ENCODE measurements at regions not wholly inside any gene's neighbourhood (a gene's known extent, or its start where the extent isn't known, plus 50 kb on each side); places are given as distances from the start of the nearest gene placed in this dataset.
"Not testable (repeated sequence)": the region's sequence is repeated elsewhere in the genome, so short reads cannot be mapped to it uniquely, and the experiment has no call there.

DNA sequence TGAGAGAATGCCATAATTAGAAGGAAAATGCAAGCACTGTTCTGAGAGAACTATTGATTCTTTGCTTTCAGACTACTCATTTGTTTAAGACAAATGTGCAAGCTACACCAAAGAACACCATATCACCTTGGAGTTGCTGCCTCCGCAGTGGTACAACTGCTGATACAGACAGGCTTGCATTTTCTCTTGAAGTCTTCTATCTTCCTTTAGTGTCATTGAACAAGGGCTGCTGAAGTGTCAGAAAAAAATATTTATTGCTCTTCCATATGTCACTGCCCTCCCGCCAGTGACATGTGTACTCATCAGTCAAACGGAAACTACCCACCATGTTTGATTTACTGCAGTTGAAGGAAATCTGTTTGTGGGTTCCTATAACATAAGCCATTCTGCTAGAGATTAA is 318.3 kb upstream of the MAGEB18 start:
- no peak for DNase-seq (ENCODE audit: low read depth, low spot score)

DNA sequence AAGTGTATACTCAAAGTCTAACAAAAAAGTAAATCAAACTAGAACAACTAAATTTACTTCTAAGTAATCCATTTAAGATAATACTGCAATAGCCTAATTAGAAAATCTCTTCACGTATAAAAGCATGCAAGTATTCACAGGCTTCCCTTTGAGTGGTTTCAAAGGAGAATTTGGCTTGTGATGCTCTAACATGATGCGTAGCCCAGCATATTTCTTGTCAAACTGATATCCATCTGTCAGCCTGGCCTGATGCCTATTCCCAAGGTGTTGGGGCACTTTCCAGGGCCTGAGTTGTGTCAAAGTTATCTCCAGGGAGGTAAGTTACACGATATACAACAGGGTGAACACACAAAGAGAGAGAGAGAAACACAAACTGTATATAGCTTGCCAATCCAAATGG is 287.0 kb upstream of the MAGEB18 start:
- no peak for DNase-seq (ENCODE audit: low read depth, low spot score)

DNA sequence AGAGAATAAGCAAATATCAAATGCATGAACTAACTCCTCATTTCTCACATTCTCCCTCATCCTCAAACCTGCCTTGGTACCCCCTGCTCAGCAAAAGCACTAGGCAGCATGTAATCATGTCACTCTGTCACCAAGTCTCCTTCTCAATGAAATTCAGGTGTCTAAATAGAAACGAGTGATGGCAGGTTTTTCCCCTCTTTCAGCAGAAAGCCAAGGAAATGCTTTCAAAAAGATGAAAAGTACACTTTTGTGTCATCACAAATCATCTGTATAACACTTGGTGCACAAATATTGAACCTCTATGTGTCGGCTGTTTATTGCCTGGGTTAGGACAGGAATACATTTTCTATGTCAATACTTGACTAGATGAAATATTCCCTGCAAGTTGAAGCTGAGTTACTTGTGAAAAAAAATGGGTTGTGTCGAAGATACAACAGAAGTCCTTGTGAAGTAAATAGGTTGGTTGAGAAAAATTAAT is 285.1 kb upstream of the MAGEB18 start:
- no peak for DNase-seq (ENCODE audit: low read depth, low spot score)

DNA sequence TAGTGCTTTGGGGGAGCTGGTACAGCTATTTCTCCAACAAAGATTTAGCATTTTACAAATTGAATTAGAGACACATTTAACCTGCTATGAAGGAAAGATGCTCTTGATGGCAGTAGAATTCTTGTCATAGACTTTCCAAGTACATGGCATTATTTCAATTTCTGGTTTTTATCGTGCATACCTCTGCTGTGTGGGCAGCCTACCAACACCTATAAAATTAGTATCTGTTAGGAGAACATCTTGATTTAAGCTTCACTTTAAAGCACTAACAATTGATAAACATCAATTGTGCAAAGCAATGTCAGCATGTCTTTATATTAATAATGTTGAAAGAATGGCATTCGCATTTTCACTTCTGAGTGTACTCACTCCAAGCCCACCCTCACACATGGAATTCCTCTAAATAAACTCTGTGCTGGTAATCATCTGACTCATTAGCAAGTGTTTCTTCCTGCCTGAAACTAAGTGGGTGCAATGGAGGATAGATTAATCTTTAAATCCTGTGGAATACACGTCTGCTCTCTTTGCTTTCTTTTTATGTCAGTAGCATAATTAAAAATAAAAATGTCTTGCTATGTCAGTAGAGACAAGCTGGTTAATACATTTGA is 279.8 kb upstream of the MAGEB18 start:
- peak; percentile 20 for DNase-seq (ENCODE audit: low read depth, low spot score)

DNA sequence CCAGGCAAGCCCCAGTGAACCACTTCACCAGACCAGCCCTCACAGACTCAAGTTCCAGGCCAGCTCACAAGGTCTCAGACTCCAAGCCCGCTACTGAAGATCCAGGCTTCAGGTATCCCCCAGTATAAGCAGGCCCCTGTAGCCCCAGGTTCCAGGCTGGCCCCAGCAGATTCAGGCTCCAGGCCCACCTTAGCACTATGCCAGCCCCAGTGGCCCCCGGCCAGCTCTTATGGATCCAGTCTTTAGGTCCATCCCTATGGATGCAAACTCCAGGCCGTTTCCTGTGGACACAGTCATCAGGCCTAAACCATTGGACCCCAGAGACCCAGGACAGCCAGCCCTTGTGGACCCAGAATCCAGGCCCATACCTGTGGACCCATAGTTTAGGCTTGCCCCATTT is 277.8 kb upstream of the MAGEB18 start:
- no peak for DNase-seq (ENCODE audit: low read depth, low spot score)

DNA sequence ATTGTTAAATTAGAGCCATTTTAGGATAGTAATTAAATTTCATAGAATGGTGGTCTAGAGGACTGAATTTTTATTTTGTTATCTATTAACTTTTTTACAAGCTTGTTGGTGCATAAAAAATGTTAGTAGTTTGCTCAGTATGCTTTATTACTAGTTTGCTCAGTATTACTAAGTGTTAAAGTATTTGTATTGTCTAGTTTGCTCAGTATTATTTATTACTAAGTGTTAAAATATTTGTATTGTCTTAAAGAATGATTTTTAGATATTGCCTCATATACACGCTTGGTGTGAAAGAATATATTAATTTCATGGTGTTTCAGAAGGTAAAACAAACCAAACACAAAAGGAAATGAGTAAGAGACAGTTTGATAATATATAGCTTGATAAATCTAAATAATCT is 268.4 kb upstream of the MAGEB18 start:
- DNase-seq (ENCODE audit: low read depth, low spot score): no peak

DNA sequence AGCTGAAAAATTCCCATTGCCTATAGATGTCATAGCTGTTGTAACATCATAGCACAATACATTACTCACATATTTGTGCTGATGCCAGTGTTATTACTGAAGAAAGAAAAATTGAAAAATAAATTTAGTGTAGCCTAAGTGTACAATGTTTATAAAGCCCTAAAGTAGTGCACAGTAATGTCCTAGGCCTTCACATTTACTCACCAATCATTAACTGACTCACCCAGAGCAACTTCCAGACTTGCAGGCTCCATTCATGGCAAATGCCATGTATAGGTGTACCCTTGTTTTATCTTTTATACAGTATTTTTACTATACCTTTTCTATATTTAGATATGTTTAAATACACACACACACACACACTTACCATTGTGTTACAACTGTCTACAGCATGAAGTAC is 265.4 kb upstream of the MAGEB18 start:
- DNase-seq (ENCODE audit: low read depth, low spot score): no peak

DNA sequence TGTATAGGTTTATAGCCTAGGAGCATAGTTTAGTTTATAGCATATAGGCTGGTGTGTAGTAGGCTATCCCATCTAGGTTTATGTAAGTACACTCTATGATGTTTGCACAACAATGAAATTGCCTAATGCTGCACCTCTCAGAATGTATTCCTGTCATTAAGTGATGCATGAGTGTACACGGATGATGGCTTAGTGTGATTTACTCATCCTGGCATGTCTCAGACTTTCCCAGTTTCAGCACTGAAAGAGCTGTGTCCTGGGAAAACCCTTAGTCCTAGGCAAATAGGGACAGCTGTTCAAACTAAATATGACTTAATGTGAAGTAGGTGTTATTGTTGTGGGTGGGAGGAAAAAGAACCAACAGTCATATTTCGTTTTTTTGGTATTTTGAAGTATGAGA is 264.9 kb upstream of the MAGEB18 start:
- no peak for DNase-seq (ENCODE audit: low read depth, low spot score)

DNA sequence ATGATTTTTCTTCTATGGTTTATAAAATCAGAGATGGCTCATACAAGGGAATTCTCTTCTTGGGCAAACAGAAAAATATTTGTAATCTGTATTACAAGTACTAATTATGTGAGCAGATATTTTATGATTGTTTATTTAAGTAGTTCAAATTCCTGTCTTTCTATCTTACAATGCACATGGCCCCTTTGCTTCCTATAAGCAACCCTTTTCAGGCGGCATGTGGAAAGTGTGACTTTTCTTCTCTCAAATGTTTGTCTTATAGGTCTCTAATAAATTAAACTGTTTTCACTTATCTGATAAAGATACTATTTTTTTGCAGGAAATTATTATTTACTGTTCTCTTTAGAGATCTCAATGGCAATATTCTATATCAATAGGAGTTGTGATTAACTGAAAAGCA is 259.3 kb upstream of the MAGEB18 start:
- no peak for DNase-seq (ENCODE audit: low read depth, low spot score)

DNA sequence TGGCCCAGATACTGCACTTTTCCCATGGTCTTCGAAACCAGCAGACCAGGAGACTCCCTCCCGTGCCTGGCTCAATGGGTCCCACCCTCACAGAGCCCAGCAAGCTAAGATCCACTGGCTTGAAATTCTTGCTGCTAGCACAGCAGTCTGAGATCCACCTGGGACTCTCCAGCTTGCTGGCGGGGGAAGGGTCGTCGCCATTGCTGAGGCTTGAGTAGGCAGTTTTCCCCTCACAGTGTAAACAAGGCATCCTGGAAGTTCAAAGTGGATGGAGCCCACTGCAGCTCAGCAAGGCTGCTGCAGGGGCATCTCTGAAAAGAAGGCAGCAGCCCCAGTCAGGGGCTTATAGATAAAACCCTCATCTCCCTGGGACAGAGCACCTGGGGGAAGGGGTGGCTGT is 255.6 kb upstream of the MAGEB18 start:
- DNase-seq (ENCODE audit: low read depth, low spot score): not testable (repeated sequence)

DNA sequence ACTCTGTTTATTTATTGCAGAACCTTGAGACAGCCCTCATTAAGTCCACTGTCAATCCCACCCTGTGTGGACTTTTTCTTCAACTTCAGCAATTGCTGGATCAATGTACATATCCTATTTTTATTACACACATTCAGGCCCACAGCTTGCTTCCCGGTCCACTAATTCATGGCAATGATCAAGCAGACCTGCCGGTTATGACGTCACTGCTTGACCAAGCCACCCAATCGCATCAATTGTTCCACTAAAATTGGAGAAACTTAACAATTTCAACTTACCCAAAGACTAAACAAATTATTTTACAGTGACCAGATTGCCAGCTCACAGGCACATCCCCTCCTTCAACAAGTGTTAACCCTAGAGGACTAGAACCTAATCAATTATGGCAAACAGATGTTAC is 240.4 kb upstream of the MAGEB18 start:
- DNase-seq (ENCODE audit: low read depth, low spot score): no peak

DNA sequence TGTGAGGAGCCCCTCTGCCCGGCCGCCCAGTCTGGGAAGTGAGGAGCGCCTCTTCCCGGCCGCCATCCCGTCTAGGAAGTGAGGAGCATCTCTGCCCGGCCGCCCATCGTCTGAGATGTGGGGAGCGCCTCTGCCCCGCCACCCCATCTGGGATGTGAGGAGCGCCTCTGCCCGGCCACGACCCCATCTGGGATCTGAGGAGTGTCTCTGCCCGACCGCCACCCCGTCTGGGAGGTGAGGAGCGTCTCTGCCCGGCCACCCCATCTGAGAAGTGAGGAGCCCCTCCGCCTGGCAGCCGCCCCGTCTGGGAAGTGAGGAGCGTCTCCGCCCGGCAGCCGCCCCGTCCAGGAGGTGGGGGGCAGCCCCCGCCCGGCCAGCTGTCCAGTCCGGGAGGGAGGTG is 232.4 kb upstream of the MAGEB18 start:
- not testable (repeated sequence) for DNase-seq (ENCODE audit: low read depth, low spot score)

DNA sequence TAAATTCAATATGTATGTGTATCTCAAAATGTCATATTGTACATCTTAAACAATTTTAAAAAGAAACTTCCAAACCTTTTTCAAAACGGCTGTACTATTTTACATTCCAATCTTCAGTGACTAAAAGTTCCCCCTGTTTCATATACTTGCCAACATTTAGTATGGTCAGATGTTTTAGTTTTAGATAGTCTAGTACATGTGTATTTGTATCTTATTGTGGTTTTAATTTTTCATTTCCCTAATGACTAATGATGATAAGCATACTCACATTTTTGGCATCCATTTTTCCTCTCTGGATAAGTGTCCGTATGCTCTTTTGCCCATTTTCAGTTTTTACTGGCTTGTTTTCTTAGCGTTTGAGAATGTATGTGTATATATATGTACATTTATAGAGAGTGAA is 212.2 kb upstream of the MAGEB18 start:
- DNase-seq (ENCODE audit: low read depth, low spot score): no peak

DNA sequence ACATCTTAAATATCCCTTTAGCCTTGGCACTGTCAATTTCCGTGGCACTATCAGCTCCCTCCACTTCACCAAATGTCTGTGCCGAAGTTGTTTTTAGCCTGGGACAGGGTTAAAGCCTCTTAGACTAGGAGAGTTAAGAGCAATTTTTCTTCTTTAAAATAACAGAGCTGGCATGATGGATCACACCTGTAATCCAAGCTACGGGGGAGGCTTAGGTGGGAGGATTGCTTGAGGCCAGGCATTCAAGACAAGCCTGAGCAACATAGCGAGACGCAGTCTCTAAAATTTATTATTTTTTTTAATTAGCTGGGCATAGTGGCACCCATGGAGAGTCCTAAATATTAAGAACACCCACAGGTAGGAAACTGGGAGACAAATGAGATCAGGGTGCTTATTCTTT is 209.8 kb upstream of the MAGEB18 start:
- DNase-seq (ENCODE audit: low read depth, low spot score): no peak

DNA sequence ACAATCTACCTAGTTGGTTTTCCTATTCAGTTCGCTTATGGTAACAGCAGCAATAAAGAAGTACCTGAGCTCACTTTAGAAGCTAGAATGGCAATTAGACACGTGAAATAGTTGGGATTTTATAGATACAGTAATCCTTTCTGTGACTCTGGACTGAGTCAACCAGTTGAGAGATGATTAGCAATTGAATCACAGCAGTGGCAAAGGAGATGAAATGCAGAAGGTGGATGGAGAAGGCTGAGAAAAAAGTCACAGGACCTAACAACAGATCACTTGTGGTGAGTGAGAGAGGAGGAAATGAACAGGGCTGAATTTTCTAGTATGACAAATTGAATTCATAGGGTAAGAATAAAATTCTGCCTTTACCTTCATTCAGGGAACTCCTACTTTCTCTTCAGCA is 197.1 kb upstream of the MAGEB18 start:
- peak; percentile 13 for DNase-seq (ENCODE audit: low read depth, low spot score)

DNA sequence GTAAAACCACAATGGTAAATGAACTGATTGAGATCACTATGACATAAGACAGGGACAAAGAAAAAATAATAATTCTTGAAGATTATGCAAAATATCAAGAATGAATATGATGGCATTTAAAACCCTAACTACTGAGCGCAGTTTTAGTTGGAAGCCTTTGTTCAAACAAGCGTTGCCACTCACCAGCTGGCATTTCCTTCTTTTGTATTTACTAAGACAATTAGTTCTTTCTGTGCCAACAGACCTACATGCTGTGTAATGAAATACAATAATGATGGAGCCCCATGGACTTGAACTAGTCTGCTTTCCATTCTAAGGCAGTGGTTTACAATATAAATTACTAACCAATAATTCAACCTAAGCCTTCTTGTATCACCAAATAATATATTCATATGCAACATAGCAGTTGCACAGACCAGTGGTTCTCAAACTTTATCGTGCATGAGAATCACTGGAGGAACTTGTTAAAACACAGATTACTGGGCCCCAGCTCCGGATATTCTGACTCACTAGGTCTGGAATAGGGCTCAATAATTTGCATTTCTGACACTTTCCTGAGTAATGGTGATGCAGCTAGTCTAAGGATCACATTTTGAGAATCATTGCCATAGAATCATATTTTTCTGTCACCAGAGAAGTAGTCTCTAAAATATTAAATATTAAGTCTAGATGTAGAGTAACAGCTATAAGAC is 196.4 kb upstream of the MAGEB18 start:
- DNase-seq (ENCODE audit: low read depth, low spot score): peak; percentile 7

DNA sequence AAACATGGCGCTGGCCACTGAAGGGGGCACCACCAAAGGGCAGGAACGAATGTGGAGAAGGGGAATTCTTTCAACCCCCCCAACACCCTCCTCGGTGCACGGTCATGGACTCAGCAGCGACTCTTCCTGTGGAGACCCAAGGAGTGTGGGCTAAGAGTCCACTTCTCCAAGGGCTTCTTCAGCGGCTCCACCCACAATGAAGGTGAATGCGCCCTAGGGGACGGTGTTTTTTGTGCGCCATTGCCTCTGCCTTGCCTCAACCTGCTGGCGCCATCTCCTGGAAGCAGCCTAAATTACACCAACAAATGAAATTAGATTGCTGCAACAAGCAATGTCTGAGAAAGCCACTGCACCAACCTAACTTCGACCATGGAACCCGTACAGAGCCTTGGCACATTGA is 169.2 kb upstream of the MAGEB18 start:
- DNase-seq (ENCODE audit: low read depth, low spot score): peak; percentile 31

DNA sequence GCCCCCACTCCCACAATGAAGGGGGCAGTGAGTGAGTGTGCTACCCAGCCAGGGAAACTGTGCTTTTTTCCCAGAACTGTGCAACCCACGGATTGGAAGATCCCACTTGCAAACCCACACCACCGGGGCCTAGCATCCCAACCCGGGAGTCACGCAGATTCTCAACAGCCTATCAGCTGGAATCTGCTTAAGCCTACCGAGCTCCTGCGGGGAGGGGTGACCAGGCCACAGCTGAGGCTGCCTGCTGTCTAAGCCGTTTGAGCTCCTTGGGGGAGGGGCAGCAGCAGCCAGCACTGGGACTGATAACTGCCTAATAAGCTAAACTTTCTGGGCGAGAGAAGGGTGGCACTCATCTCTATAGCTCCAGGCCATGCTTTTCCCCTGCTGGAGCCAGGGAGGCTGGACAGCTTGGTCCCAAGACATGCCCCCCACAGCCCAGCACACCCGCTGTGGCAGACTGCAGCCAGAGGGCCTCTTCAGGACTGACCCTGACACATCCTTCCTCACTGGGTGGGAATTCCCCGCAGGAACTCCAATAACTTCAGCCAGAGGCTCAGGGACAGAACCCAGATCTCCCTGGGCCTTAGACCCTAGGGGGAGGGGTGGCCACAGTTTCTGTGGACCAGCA is 161.3 kb upstream of the MAGEB18 start:
- DNase-seq (ENCODE audit: low read depth, low spot score): no peak

DNA sequence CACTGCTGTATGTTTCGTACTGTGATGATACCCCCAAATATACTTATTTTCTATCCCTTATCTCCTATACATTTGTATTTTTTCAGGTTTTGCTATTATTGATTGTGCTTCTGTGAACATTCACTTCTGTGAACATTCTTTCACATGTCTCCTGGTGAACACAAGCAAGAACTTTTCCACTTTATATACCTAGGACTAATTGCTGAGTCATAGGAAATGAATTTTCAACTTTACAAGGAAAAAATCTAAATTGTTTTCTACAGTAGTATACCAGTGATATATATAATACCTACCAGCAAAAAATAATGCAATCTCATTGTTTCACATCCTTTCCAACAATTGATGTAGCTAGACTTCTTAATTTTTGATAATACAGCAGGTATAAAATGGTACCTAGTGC is 139.5 kb upstream of the MAGEB18 start:
- DNase-seq (ENCODE audit: low read depth, low spot score): no peak

DNA sequence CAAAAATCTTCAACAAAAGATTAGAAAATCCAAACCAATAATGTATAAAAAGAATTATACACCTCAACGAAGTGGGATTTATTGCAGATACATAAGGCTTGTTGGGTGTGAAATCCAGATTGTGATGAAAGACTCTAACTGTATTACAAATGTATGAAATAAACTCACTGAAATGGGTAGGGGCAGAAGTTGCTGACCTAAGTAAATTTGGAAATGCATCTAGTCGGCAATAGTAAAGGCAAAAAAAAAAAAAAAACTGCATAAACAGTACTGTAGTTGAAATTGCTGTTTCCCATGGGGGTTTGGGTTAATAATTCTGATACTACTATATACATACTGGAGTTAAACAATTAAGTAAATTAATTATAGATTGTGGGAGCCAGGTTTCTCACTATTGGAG is 130.7 kb upstream of the MAGEB18 start:
- no peak for DNase-seq (ENCODE audit: low read depth, low spot score)

DNA sequence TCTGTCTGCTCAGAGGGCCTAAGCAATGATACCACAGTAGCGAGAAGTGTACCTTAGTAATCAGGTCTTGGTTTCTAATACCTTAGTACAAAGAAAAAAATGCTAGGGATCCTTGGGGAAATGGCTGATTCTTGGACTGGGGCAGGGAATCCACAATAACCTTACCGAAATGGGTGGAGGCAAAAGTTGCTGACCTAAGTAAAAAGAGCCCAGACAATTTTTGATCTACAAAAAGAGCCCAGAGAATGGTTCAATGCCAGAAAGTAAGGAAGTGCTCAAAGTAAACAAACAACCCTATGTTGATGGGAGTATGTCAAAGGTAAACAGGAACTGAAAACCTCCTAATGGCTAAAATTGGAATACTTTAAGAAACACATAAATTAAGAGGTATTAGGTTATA is 130.1 kb upstream of the MAGEB18 start:
- no peak for DNase-seq (ENCODE audit: low read depth, low spot score)

DNA sequence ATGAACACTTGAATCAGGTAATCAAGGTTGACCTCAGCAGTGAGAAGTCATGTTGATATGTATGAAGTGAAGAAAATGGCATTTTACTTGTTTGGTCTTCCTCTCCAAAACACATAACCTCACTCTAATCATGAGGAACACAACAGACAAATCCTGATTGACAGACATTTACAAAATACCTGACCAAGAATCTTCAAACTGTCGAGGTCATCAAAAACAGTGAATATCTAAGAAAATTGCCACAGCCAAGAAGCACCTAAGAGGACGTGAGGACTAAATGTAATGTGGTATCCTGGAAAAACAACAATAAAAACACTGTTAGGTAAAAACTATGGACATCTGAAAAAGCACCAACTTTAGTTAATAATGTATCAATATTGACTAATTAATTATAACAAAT is 129.5 kb upstream of the MAGEB18 start:
- DNase-seq (ENCODE audit: low read depth, low spot score): no peak

DNA sequence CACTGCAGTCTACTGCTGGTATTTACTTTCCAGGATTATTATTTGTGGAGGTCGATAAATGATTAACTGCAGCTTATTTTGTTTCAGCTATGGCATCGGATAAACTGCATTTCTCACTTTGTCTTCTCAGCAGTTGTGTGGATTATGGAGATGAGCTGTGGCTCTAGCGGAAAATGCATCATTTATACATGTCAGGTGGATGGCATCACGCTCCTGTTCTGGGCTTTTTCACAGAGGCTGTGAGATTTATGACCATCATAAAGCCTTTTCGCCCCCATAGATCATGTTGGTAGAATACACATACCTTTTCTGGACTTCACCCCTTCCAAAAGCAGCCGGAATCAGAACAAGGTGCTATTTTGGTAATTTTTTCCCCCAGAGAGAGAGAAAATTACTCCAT is 118.8 kb upstream of the MAGEB18 start:
- DNase-seq (ENCODE audit: low read depth, low spot score): no peak

Data from astrocyte of the hippocampus (primary cell).